ENCODE measurements at regions not wholly inside any gene's neighbourhood (a gene's known extent, or its start where the extent isn't known, plus 50 kb on each side); places are given as distances from the start of the nearest gene placed in this dataset.

GRCh38 chr2:59726228-59727120 is 827.0 kb downstream of the BCL11A start:
- no peaks in the 10 kb centered on the region for H3K27me3 ChIP-seq (ENCODE audit: low read depth, low read length)
- H3K4me3 ChIP-seq (ENCODE audit: low read depth in 1 of 2, low read length in 2 of 2) = no peak overlapping the region
- H3K4me1 ChIP-seq (ENCODE audit: control insufficient read depth in 1 of 2, insufficient read depth in 2 of 2, low read length in 2 of 2) = no peaks in the 10 kb centered on the region
- no peaks in the 10 kb centered on the region for H3K36me3 ChIP-seq (ENCODE audit: control insufficient read depth in 1 of 2, insufficient read depth in 2 of 2, low read length in 2 of 2)
- no peaks in the 10 kb centered on the region for H3K9me3 ChIP-seq (ENCODE audit: control insufficient read depth in 1 of 2, low read length in 2 of 2)
- H3K27ac ChIP-seq (ENCODE audit: low read length) = no peak overlapping the region

DNA sequence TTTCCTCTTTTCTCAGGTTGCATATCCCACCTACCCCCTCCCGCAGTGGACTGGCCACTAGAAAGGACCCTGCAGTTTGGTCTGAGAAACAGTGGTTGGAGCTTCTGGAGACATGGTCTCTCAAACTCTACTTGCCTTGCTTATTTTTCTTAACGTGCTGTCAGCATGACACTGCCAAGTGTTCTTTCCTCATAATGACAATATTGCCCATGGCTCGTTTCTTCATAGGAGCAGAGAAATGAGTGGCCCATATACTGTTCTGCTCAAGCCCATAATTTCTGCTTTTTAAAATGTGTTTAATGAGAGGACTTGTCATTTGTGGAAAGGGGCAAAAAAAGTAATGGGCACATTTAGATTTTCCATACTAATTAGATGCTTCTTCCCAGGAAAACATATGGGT is 828.7 kb downstream of the BCL11A start:
- Histone ChIP-seq H3K4me1 (ENCODE audit: control insufficient read depth in 1 of 2, insufficient read depth in 2 of 2, low read length in 2 of 2) (no peaks in the 10 kb centered on the region), H3K9me3 (ENCODE audit: control insufficient read depth in 1 of 2, low read length in 2 of 2) (no peaks in the 10 kb centered on the region), H3K36me3 (ENCODE audit: control insufficient read depth in 1 of 2, insufficient read depth in 2 of 2, low read length in 2 of 2) (no peaks in the 10 kb centered on the region), H3K4me3 (ENCODE audit: low read depth in 1 of 2, low read length in 2 of 2) (no peak overlapping the region), H3K27ac (ENCODE audit: low read length) (no peak overlapping the region), H3K27me3 (ENCODE audit: low read depth, low read length) (no peaks in the 10 kb centered on the region)

GRCh38 chr2:59720296-59720866 is 833.1 kb downstream of the BCL11A start:
- Histone ChIP-seq H3K4me3 (ENCODE audit: low read depth in 1 of 2, low read length in 2 of 2) (no peak overlapping the region), H3K9me3 (ENCODE audit: control insufficient read depth in 1 of 2, low read length in 2 of 2) (no peaks in the 10 kb centered on the region), H3K36me3 (ENCODE audit: control insufficient read depth in 1 of 2, insufficient read depth in 2 of 2, low read length in 2 of 2) (no peaks in the 10 kb centered on the region), H3K4me1 (ENCODE audit: control insufficient read depth in 1 of 2, insufficient read depth in 2 of 2, low read length in 2 of 2) (no peaks in the 10 kb centered on the region), H3K27ac (ENCODE audit: low read length) (no peak overlapping the region), H3K27me3 (ENCODE audit: low read depth, low read length) (no peaks in the 10 kb centered on the region)

DNA sequence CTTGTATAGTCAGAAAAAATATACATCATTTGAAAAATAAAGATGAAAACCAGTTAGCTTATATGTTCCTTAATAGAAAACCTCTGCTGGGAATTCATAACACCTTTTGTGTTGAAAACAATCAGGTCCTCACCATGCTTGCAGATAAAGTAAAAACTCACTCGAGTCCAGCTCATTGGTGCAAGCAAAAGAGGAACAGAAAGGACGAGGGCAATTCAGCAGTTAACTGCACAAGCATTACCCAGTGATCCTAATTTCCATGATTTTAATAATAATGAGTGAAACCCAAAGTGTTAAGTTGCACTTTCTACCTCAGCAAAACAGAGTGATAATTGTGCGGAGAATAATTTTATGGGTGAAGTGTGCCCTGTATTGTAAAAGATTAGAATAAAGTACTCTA is 839.9 kb downstream of the BCL11A start:
- H3K4me1 ChIP-seq (ENCODE audit: control insufficient read depth in 1 of 2, insufficient read depth in 2 of 2, low read length in 2 of 2) = no peaks in the 10 kb centered on the region
- H3K9me3 ChIP-seq (ENCODE audit: control insufficient read depth in 1 of 2, low read length in 2 of 2) = no peaks in the 10 kb centered on the region
- H3K4me3 ChIP-seq (ENCODE audit: low read depth in 1 of 2, low read length in 2 of 2) = no peak overlapping the region
- H3K27ac ChIP-seq (ENCODE audit: low read length) = no peak overlapping the region
- no peaks in the 10 kb centered on the region for H3K36me3 ChIP-seq (ENCODE audit: control insufficient read depth in 1 of 2, insufficient read depth in 2 of 2, low read length in 2 of 2)
- no peaks in the 10 kb centered on the region for H3K27me3 ChIP-seq (ENCODE audit: low read depth, low read length)

GRCh38 chr2:59711121-59711520 is 842.3 kb downstream of the BCL11A start:
- Histone ChIP-seq H3K9me3 (ENCODE audit: control insufficient read depth in 1 of 2, low read length in 2 of 2) (no peaks in the 10 kb centered on the region), H3K27ac (ENCODE audit: low read length) (no peak overlapping the region), H3K4me3 (ENCODE audit: low read depth in 1 of 2, low read length in 2 of 2) (no peak overlapping the region), H3K36me3 (ENCODE audit: control insufficient read depth in 1 of 2, insufficient read depth in 2 of 2, low read length in 2 of 2) (no peaks in the 10 kb centered on the region), H3K27me3 (ENCODE audit: low read depth, low read length) (no peaks in the 10 kb centered on the region), H3K4me1 (ENCODE audit: control insufficient read depth in 1 of 2, insufficient read depth in 2 of 2, low read length in 2 of 2) (no peaks in the 10 kb centered on the region)

DNA sequence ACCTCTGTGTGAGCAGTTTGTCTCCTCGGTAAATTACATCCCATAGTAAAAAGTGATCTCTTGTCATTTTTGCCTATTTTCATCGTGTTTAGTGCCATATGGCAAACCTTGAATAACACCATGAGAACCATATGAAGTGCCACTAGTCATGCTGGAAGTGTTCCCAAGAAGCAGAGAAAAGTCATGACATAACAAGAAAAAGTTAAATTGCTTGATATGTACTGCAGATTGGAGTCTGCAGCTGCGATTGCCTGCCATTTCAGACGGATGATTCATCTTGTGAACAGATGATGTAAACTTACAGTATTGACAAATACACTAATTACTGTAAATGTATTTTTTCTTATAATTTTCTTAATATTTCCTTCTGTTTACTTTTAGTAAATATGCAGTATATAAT is 846.7 kb downstream of the BCL11A start:
- H3K9me3 ChIP-seq (ENCODE audit: control insufficient read depth in 1 of 2, low read length in 2 of 2) = no peaks in the 10 kb centered on the region
- H3K36me3 ChIP-seq (ENCODE audit: control insufficient read depth in 1 of 2, insufficient read depth in 2 of 2, low read length in 2 of 2) = no peaks in the 10 kb centered on the region
- no peak overlapping the region for H3K4me3 ChIP-seq (ENCODE audit: low read depth in 1 of 2, low read length in 2 of 2)
- H3K4me1 ChIP-seq (ENCODE audit: control insufficient read depth in 1 of 2, insufficient read depth in 2 of 2, low read length in 2 of 2) = no peaks in the 10 kb centered on the region
- H3K27me3 ChIP-seq (ENCODE audit: low read depth, low read length) = no peaks in the 10 kb centered on the region
- H3K27ac ChIP-seq (ENCODE audit: low read length) = no peak overlapping the region

DNA sequence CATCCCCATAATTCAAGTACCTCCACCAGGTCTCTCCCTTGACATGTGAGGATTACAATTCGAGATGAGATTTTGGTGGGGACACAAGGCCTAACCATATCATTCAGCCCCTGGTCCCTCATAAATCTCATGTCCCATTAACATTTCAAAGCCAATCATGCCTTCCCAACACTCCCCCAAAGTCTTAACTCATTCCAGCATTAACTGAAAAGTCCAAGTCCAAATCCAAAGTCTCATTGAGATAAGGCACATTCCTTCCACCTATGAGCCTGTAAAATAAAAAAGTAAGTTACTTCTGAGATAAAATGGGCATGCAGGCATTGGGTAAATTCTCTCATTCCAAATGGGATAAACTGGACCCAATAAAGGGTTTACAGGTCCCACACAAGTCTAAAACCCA is 849.7 kb downstream of the BCL11A start:
- Histone ChIP-seq H3K27ac (ENCODE audit: low read length) (no peak overlapping the region), H3K9me3 (ENCODE audit: control insufficient read depth in 1 of 2, low read length in 2 of 2) (no peaks in the 10 kb centered on the region), H3K4me3 (ENCODE audit: low read depth in 1 of 2, low read length in 2 of 2) (no peak overlapping the region), H3K27me3 (ENCODE audit: low read depth, low read length) (no peaks in the 10 kb centered on the region), H3K4me1 (ENCODE audit: control insufficient read depth in 1 of 2, insufficient read depth in 2 of 2, low read length in 2 of 2) (no peaks in the 10 kb centered on the region), H3K36me3 (ENCODE audit: control insufficient read depth in 1 of 2, insufficient read depth in 2 of 2, low read length in 2 of 2) (no peaks in the 10 kb centered on the region)

DNA sequence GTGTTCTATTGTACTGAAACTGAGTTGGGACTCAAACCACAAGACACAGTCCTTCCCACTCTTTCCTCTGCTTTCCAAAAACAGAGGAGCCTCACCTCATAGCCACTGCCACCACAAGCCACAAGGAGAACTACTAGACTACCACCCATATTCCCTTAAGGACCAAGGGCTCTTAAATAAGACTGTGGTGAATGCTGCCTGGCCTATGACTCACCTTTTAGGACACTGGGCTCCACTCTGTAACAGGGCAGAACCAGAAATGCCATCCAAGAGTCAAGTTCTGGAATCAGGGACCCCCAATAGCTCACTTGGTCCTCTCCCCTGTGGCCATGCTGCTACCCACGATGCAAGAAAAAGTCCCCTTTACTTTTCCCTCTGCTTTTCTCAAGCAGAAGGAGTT is 851.4 kb downstream of the BCL11A start:
- no peak overlapping the region for H3K4me3 ChIP-seq (ENCODE audit: low read depth in 1 of 2, low read length in 2 of 2)
- H3K27ac ChIP-seq (ENCODE audit: low read length) = no peak overlapping the region
- no peaks in the 10 kb centered on the region for H3K27me3 ChIP-seq (ENCODE audit: low read depth, low read length)
- no peaks in the 10 kb centered on the region for H3K9me3 ChIP-seq (ENCODE audit: control insufficient read depth in 1 of 2, low read length in 2 of 2)
- H3K36me3 ChIP-seq (ENCODE audit: control insufficient read depth in 1 of 2, insufficient read depth in 2 of 2, low read length in 2 of 2) = no peaks in the 10 kb centered on the region
- H3K4me1 ChIP-seq (ENCODE audit: control insufficient read depth in 1 of 2, insufficient read depth in 2 of 2, low read length in 2 of 2) = no peaks in the 10 kb centered on the region

GRCh38 chr2:59701271-59701994 is 852.0 kb downstream of the BCL11A start:
- H3K9me3 ChIP-seq (ENCODE audit: control insufficient read depth in 1 of 2, low read length in 2 of 2) = no peaks in the 10 kb centered on the region
- no peaks in the 10 kb centered on the region for H3K27me3 ChIP-seq (ENCODE audit: low read depth, low read length)
- no peaks in the 10 kb centered on the region for H3K4me1 ChIP-seq (ENCODE audit: control insufficient read depth in 1 of 2, insufficient read depth in 2 of 2, low read length in 2 of 2)
- no peak overlapping the region for H3K4me3 ChIP-seq (ENCODE audit: low read depth in 1 of 2, low read length in 2 of 2)
- H3K27ac ChIP-seq (ENCODE audit: low read length) = no peak overlapping the region
- no peaks in the 10 kb centered on the region for H3K36me3 ChIP-seq (ENCODE audit: control insufficient read depth in 1 of 2, insufficient read depth in 2 of 2, low read length in 2 of 2)

GRCh38 chr2:59694176-59694575 is 859.3 kb downstream of the BCL11A start:
- no peaks in the 10 kb centered on the region for H3K36me3 ChIP-seq (ENCODE audit: control insufficient read depth in 1 of 2, insufficient read depth in 2 of 2, low read length in 2 of 2)
- no peaks in the 10 kb centered on the region for H3K4me1 ChIP-seq (ENCODE audit: control insufficient read depth in 1 of 2, insufficient read depth in 2 of 2, low read length in 2 of 2)
- H3K4me3 ChIP-seq (ENCODE audit: low read depth in 1 of 2, low read length in 2 of 2) = no peak overlapping the region
- no peaks in the 10 kb centered on the region for H3K9me3 ChIP-seq (ENCODE audit: control insufficient read depth in 1 of 2, low read length in 2 of 2)
- H3K27me3 ChIP-seq (ENCODE audit: low read depth, low read length) = no peaks in the 10 kb centered on the region
- no peak overlapping the region for H3K27ac ChIP-seq (ENCODE audit: low read length)

DNA sequence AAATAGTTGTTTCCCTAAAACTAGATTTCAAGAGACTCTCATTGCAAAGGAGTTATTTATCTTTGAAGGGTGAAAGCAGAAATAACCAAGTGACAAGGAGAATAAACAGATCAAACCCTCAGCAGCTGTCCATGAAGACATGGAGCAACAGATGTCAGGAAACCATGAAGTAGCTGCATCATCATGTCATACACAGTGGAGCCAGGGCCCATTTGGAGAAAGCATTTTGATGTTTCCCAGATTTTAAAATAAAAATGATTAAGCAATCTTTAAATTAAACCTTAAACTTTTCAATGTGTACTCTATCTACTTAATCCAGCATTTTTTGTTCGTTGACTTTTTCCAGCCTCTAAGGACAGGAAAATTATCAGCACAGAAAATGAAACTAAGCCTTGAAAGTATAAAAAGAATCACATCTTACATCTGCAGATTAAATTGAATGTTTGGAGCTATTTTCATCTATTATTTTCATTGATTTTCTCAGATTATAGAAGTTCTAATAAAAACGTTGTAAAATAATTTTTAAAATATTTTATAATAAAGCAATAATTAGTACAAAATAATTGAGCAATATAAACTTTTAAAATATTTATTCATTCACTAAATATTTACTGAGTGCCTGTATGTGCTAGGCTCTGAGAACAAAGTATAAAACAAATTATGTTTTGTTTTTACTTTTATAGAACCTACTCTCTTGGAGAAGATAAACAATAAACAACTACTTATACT is 860.1 kb downstream of the BCL11A start:
- H3K4me3 ChIP-seq (ENCODE audit: low read depth in 1 of 2, low read length in 2 of 2) = no peak overlapping the region
- no peaks in the 10 kb centered on the region for H3K9me3 ChIP-seq (ENCODE audit: control insufficient read depth in 1 of 2, low read length in 2 of 2)
- H3K4me1 ChIP-seq (ENCODE audit: control insufficient read depth in 1 of 2, insufficient read depth in 2 of 2, low read length in 2 of 2) = no peaks in the 10 kb centered on the region
- no peaks in the 10 kb centered on the region for H3K27me3 ChIP-seq (ENCODE audit: low read depth, low read length)
- H3K27ac ChIP-seq (ENCODE audit: low read length) = no peak overlapping the region
- no peaks in the 10 kb centered on the region for H3K36me3 ChIP-seq (ENCODE audit: control insufficient read depth in 1 of 2, insufficient read depth in 2 of 2, low read length in 2 of 2)
